ENCODE measurements at regions not wholly inside any gene's neighbourhood (a gene's known extent, or its start where the extent isn't known, plus 50 kb on each side); places are given as distances from the start of the nearest gene placed in this dataset.
"Not testable (repeated sequence)": the region's sequence is repeated elsewhere in the genome, so short reads cannot be mapped to it uniquely, and the experiment has no call there.

- H3K27me3 ChIP-seq (ENCODE audit: control insufficient read depth, insufficient read depth, low read length, poor library complexity, severe bottlenecking) = no peaks in the 10 kb centered on the region
- 94 to 100% methylated on average over 3 to 4 of the region's 4 CpGs for WGBS, 2 experiments
- no peak overlapping the region for H3K27ac ChIP-seq (ENCODE audit: insufficient read depth, low read depth, low read length, poor library complexity, severe bottlenecking)
- no peaks in the 10 kb centered on the region for H3K4me1 ChIP-seq (ENCODE audit: control insufficient read depth, insufficient read depth, low read length)
- H3K9me3 ChIP-seq (ENCODE audit: control insufficient read depth, low read length) = no peaks in the 10 kb centered on the region
- H3K4me3 ChIP-seq (ENCODE audit: insufficient read depth, low read depth, low read length) = no peak overlapping the region
- H3K36me3 ChIP-seq (ENCODE audit: control insufficient read depth, insufficient read depth, low read length) = no peaks in the 10 kb centered on the region
Measured at GRCh38 chr3:25906132-25906906, 116.4 kb downstream of the OXSM start.

DNA sequence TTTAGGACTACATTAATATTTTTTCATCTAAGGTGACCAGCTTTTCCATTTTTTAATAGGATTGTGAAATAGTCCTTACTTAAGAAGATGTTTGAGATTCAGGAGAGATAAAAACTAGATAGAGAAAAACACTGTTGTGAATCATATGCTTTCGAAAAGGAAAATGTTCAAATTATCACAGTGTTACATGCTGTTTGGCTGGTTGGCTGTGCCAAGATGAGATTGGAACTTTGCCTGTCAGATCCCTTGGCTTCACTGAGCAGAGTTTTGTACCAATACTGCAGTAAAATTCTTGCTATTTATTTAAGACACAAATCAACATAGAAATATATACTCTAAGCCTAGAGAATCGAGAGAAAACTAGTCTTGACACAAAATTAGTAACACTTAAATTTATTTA, 117.2 kb downstream of the OXSM start:
- Histone ChIP-seq H3K27ac (ENCODE audit: insufficient read depth, low read depth, low read length, poor library complexity, severe bottlenecking) (no peak overlapping the region), H3K9me3 (ENCODE audit: control insufficient read depth, low read length) (no peaks in the 10 kb centered on the region), H3K27me3 (ENCODE audit: control insufficient read depth, insufficient read depth, low read length, poor library complexity, severe bottlenecking) (no peaks in the 10 kb centered on the region), H3K36me3 (ENCODE audit: control insufficient read depth, insufficient read depth, low read length) (no peaks in the 10 kb centered on the region), H3K4me1 (ENCODE audit: control insufficient read depth, insufficient read depth, low read length) (no peaks in the 10 kb centered on the region), H3K4me3 (ENCODE audit: insufficient read depth, low read depth, low read length) (no peak overlapping the region)
- WGBS, 2 experiments = 93 to 100% methylated on average over 2 of the region's 2 CpGs

GRCh38 chr3:25910105-25910504, 120.2 kb downstream of the OXSM start:
- Histone ChIP-seq H3K27ac (ENCODE audit: insufficient read depth, low read depth, low read length, poor library complexity, severe bottlenecking) (no peak overlapping the region), H3K4me3 (ENCODE audit: insufficient read depth, low read depth, low read length) (no peak overlapping the region), H3K4me1 (ENCODE audit: control insufficient read depth, insufficient read depth, low read length) (no peaks in the 10 kb centered on the region), H3K27me3 (ENCODE audit: control insufficient read depth, insufficient read depth, low read length, poor library complexity, severe bottlenecking) (no peaks in the 10 kb centered on the region), H3K36me3 (ENCODE audit: control insufficient read depth, insufficient read depth, low read length) (no peaks in the 10 kb centered on the region), H3K9me3 (ENCODE audit: control insufficient read depth, low read length) (no peaks in the 10 kb centered on the region)
- WGBS, 2 experiments = 75 to 78% methylated on average over 2 of the region's 2 CpGs

DNA sequence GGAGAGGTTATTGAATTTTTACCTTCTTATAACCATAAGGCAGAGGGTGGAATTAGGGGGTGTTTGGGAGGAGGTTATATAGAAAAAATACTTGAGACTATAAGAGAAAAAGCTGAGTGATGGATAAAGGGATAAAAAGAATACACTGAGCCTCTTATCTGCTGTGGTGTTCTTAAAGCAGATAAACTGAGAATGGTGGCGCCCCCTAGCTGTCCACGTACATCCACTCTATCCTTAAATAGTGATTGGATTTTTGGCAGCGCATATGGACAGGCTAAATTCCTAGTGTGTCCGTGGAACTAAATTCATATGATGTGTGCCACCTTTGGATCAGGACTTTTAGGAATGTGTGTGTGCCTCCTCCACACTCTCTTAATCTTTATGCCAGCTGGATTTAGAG, 121.1 kb downstream of the OXSM start:
- WGBS, 2 experiments = 50 to 57% methylated on average over 4 of the region's 4 CpGs
- Histone ChIP-seq H3K36me3 (ENCODE audit: control insufficient read depth, insufficient read depth, low read length) (no peaks in the 10 kb centered on the region), H3K27me3 (ENCODE audit: control insufficient read depth, insufficient read depth, low read length, poor library complexity, severe bottlenecking) (no peaks in the 10 kb centered on the region)

DNA sequence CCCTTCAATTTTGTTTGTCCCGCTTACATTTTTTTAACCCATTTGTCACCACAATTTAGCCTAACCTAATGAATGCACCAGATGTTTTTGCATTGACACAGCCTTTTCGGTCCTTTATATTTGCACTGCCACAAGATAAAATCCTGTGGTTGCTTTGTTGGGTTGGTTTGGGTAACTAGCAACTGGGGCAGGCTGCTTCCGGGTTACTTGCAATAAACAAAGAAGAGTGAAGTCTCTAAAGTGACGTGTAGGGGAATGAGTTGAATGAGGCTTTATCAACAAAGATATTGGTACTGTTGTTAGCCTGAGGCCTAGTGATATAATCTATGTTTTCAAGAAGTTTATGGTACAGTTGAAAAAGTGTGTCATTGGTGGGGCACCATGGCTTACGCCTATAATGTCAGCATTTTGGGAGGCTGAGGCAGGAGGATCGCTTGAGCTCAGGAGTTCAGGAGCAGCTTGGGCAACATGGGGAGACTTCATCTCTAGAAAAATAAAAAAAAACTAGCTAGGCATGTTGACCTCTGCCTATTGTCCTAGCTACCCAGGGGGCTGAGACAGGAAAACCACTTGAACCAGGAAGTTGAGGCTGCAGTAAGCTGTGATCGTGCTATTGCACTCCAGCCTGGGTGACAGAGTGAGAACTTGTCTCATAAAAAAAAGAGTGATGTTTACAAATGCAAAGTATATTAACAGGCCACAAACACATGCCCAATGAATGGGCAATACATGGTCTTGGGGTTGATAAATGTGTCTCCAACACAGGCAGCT, 121.8 kb downstream of the OXSM start:
- Histone ChIP-seq H3K4me3 (ENCODE audit: insufficient read depth, low read depth, low read length) (no peak overlapping the region), H3K9me3 (ENCODE audit: control insufficient read depth, low read length) (no peaks in the 10 kb centered on the region), H3K4me1 (ENCODE audit: control insufficient read depth, insufficient read depth, low read length) (no peaks in the 10 kb centered on the region), H3K27ac (ENCODE audit: insufficient read depth, low read depth, low read length, poor library complexity, severe bottlenecking) (no peak overlapping the region), H3K27me3 (ENCODE audit: control insufficient read depth, insufficient read depth, low read length, poor library complexity, severe bottlenecking) (no peaks in the 10 kb centered on the region), H3K36me3 (ENCODE audit: control insufficient read depth, insufficient read depth, low read length) (no peaks in the 10 kb centered on the region)
- 94% methylated on average over 7 of the region's 7 CpGs for WGBS, 2 experiments

More for the DNA sequence above, 121.1 kb downstream of the OXSM start:
- Histone ChIP-seq H3K27ac (ENCODE audit: insufficient read depth, low read depth, low read length, poor library complexity, severe bottlenecking) (no peak overlapping the region), H3K4me1 (ENCODE audit: control insufficient read depth, insufficient read depth, low read length) (no peaks in the 10 kb centered on the region), H3K4me3 (ENCODE audit: insufficient read depth, low read depth, low read length) (no peak overlapping the region), H3K9me3 (ENCODE audit: control insufficient read depth, low read length) (no peaks in the 10 kb centered on the region)

DNA sequence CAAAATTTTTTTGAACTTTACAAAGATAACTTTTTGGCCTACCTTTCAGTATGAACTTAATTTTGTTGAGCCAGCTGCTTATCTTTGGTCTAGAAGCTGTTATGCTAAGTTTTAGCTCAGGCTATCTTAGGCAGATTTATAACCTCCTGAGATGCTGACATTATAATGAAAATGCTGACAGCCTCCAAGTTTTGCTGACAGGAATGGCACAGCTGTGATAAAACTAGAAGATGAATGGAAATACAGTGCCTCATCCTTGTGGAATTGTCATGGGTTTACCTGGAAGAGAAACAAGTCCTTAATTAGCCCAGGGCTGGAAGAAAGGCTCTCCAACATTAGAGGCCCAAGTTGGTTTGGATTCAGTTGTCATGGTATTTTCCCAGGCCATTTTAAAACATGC, 123.3 kb downstream of the OXSM start:
- H3K27ac ChIP-seq (ENCODE audit: insufficient read depth, low read depth, low read length, poor library complexity, severe bottlenecking) = no peak overlapping the region
- H3K4me3 ChIP-seq (ENCODE audit: insufficient read depth, low read depth, low read length) = no peak overlapping the region
- H3K27me3 ChIP-seq (ENCODE audit: control insufficient read depth, insufficient read depth, low read length, poor library complexity, severe bottlenecking) = no peaks in the 10 kb centered on the region
- no peaks in the 10 kb centered on the region for H3K9me3 ChIP-seq (ENCODE audit: control insufficient read depth, low read length)
- no peaks in the 10 kb centered on the region for H3K36me3 ChIP-seq (ENCODE audit: control insufficient read depth, insufficient read depth, low read length)
- no peaks in the 10 kb centered on the region for H3K4me1 ChIP-seq (ENCODE audit: control insufficient read depth, insufficient read depth, low read length)

GRCh38 chr3:25915673-25916072, 125.8 kb downstream of the OXSM start:
- Histone ChIP-seq H3K4me3 (ENCODE audit: insufficient read depth, low read depth, low read length) (no peak overlapping the region), H3K9me3 (ENCODE audit: control insufficient read depth, low read length) (no peaks in the 10 kb centered on the region), H3K36me3 (ENCODE audit: control insufficient read depth, insufficient read depth, low read length) (no peaks in the 10 kb centered on the region), H3K27ac (ENCODE audit: insufficient read depth, low read depth, low read length, poor library complexity, severe bottlenecking) (no peak overlapping the region), H3K4me1 (ENCODE audit: control insufficient read depth, insufficient read depth, low read length) (no peaks in the 10 kb centered on the region), H3K27me3 (ENCODE audit: control insufficient read depth, insufficient read depth, low read length, poor library complexity, severe bottlenecking) (no peaks in the 10 kb centered on the region)
- 80 to 100% methylated on average over 2 of the region's 2 CpGs for WGBS, 2 experiments

- 0% methylated on average over 1 of the region's 1 CpG for WGBS, 2 experiments
Measured at GRCh38 chr3:25916321-25916720, 126.4 kb downstream of the OXSM start.

GRCh38 chr3:25931967-25932366, 142.1 kb downstream of the OXSM start:
- WGBS, 2 experiments = 94% methylated on average over 6 of the region's 6 CpGs
- not testable (repeated sequence) for H3K4me1 ChIP-seq (ENCODE audit: control insufficient read depth, insufficient read depth, low read length); H3K9me3 ChIP-seq (ENCODE audit: control insufficient read depth, low read length); H3K27me3 ChIP-seq (ENCODE audit: control insufficient read depth, insufficient read depth, low read length, poor library complexity, severe bottlenecking); H3K36me3 ChIP-seq (ENCODE audit: control insufficient read depth, insufficient read depth, low read length); H3K4me3 ChIP-seq (ENCODE audit: insufficient read depth, low read depth, low read length); H3K27ac ChIP-seq (ENCODE audit: insufficient read depth, low read depth, low read length, poor library complexity, severe bottlenecking)

More at GRCh38 chr3:25916321-25916720, 126.4 kb downstream of the OXSM start:
- H3K27me3 ChIP-seq (ENCODE audit: control insufficient read depth, insufficient read depth, low read length, poor library complexity, severe bottlenecking) = no peaks in the 10 kb centered on the region
- H3K9me3 ChIP-seq (ENCODE audit: control insufficient read depth, low read length) = no peaks in the 10 kb centered on the region
- H3K36me3 ChIP-seq (ENCODE audit: control insufficient read depth, insufficient read depth, low read length) = no peaks in the 10 kb centered on the region
- no peak overlapping the region for H3K4me3 ChIP-seq (ENCODE audit: insufficient read depth, low read depth, low read length)
- no peaks in the 10 kb centered on the region for H3K4me1 ChIP-seq (ENCODE audit: control insufficient read depth, insufficient read depth, low read length)
- H3K27ac ChIP-seq (ENCODE audit: insufficient read depth, low read depth, low read length, poor library complexity, severe bottlenecking) = no peak overlapping the region

GRCh38 chr3:25938566-25939325, 148.9 kb downstream of the OXSM start:
- no peak overlapping the region for H3K27ac ChIP-seq (ENCODE audit: insufficient read depth, low read depth, low read length, poor library complexity, severe bottlenecking)
- H3K9me3 ChIP-seq (ENCODE audit: control insufficient read depth, low read length) = no peaks in the 10 kb centered on the region
- 86 to 97% methylated on average over 2 of the region's 2 CpGs for WGBS, 2 experiments
- no peak overlapping the region for H3K4me3 ChIP-seq (ENCODE audit: insufficient read depth, low read depth, low read length)
- H3K27me3 ChIP-seq (ENCODE audit: control insufficient read depth, insufficient read depth, low read length, poor library complexity, severe bottlenecking) = no peaks in the 10 kb centered on the region
- H3K4me1 ChIP-seq (ENCODE audit: control insufficient read depth, insufficient read depth, low read length) = no peaks in the 10 kb centered on the region
- H3K36me3 ChIP-seq (ENCODE audit: control insufficient read depth, insufficient read depth, low read length) = no peaks in the 10 kb centered on the region

Data from ectodermal cell (in vitro differentiated cells).